WTC11 (cell line): ENCODE measurements at regions not wholly inside any gene's neighbourhood (a gene's known extent, or its start where the extent isn't known, plus 50 kb on each side); places are given as distances from the start of the nearest gene placed in this dataset.

ENCODE experiments used
- ARID4B ChIP-seq: sonication (generic); formaldehyde crosslinking; IDR thresholded peaks from 2 replicates; pipeline ENCODE4 v1.8.0; 2023; ENCODE audit warnings: missing genetic modification reagents, mild to moderate bottlenecking, borderline replicate concordance
- FOXK1 ChIP-seq: sonication (generic); formaldehyde crosslinking; IDR thresholded peaks from 2 replicates; pipeline ENCODE4 v1.8.0; 2022; ENCODE audit warnings: mild to moderate bottlenecking, moderate library complexity, missing genetic modification reagents
- FOXP1 ChIP-seq: sonication (generic); formaldehyde crosslinking; IDR thresholded peaks from 2 replicates; pipeline ENCODE4 v1.8.0; 2022; ENCODE audit warnings: missing genetic modification reagents, mild to moderate bottlenecking, moderate library complexity, borderline replicate concordance
- KAT7 ChIP-seq: sonication (generic); formaldehyde crosslinking; IDR thresholded peaks from 2 replicates; pipeline ENCODE4 v1.8.1; 2023; ENCODE audit warnings: missing genetic modification reagents, mild to moderate bottlenecking, borderline replicate concordance
- TCF7 ChIP-seq: sonication (generic); formaldehyde crosslinking; IDR thresholded peaks from 2 replicates; pipeline ENCODE4 v1.8.0; 2022; ENCODE audit warnings: mild to moderate bottlenecking, low read depth, missing genetic modification reagents, moderate library complexity
- ZBTB21 ChIP-seq: sonication (generic); formaldehyde crosslinking; IDR thresholded peaks from 2 replicates; pipeline ENCODE4 v1.8.1; 2023; ENCODE audit warnings: mild to moderate bottlenecking, missing genetic modification reagents, borderline replicate concordance
- ZNF138 ChIP-seq: sonication (generic); formaldehyde crosslinking; conservative IDR thresholded peaks from 2 replicates; pipeline ENCODE4 v1.8.1; 2022; ENCODE audit warnings: mild to moderate bottlenecking, moderate library complexity, missing genetic modification reagents
- TF ChIP-seq, protein P1 (sequence below): fragments of 200-600 bp; IDR thresholded peaks from 2 replicates; pipeline ENCODE4 v1.8.0; 2022; ENCODE audit warnings: antibody characterized with exemption
- TF ChIP-seq, protein P2 (sequence below): sonication (generic); formaldehyde crosslinking; IDR thresholded peaks from 2 replicates; pipeline ENCODE4 v1.8.1; 2022; ENCODE audit warnings: missing genetic modification reagents, borderline replicate concordance

- TF ChIP-seq, protein P1, sequence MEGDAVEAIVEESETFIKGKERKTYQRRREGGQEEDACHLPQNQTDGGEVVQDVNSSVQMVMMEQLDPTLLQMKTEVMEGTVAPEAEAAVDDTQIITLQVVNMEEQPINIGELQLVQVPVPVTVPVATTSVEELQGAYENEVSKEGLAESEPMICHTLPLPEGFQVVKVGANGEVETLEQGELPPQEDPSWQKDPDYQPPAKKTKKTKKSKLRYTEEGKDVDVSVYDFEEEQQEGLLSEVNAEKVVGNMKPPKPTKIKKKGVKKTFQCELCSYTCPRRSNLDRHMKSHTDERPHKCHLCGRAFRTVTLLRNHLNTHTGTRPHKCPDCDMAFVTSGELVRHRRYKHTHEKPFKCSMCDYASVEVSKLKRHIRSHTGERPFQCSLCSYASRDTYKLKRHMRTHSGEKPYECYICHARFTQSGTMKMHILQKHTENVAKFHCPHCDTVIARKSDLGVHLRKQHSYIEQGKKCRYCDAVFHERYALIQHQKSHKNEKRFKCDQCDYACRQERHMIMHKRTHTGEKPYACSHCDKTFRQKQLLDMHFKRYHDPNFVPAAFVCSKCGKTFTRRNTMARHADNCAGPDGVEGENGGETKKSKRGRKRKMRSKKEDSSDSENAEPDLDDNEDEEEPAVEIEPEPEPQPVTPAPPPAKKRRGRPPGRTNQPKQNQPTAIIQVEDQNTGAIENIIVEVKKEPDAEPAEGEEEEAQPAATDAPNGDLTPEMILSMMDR: no peak
- TF ChIP-seq ZBTB21 (no peak), KAT7 (CRISPR knock-in tag) (no peak), ARID4B (no peak), ZNF138 (CRISPR knock-in tag) (no peak), FOXK1 (no peak), TCF7 (CRISPR knock-in tag) (no peak), FOXP1 (CRISPR knock-in tag) (no peak)
- TF ChIP-seq, protein P2, sequence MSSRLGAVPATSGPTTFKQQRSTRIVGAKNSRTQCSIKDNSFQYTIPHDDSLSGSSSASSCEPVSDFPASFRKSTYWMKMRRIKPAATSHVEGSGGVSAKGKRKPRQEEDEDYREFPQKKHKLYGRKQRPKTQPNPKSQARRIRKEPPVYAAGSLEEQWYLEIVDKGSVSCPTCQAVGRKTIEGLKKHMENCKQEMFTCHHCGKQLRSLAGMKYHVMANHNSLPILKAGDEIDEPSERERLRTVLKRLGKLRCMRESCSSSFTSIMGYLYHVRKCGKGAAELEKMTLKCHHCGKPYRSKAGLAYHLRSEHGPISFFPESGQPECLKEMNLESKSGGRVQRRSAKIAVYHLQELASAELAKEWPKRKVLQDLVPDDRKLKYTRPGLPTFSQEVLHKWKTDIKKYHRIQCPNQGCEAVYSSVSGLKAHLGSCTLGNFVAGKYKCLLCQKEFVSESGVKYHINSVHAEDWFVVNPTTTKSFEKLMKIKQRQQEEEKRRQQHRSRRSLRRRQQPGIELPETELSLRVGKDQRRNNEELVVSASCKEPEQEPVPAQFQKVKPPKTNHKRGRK (CRISPR knock-in tag): no peak
These were observed 70.4 kb upstream of the CD55 start for GRCh38 chr1:207251066-207251465.
